HEK293 (cell line): ENCODE measurements at regions not wholly inside any gene's neighbourhood (a gene's known extent, or its start where the extent isn't known, plus 50 kb on each side); places are given as distances from the start of the nearest gene placed in this dataset.

Source experiments
- CTCF ChIP-seq: fragments of 450-650 bp; formaldehyde crosslinking; IDR thresholded peaks from 2 replicates; pipeline ENCODE4 v1.5.1; 2016; ENCODE audit warnings: missing biosample characterization, missing genetic modification characterization
- SP2 ChIP-seq: fragments of 450-650 bp; formaldehyde crosslinking; IDR thresholded peaks from 2 replicates; pipeline ENCODE4 v1.5.1; 2016; ENCODE audit warnings: missing biosample characterization, missing genetic modification characterization
- SP7 ChIP-seq: fragments of 450-650 bp; formaldehyde crosslinking; IDR thresholded peaks from 2 replicates; pipeline ENCODE4 v1.5.1; 2016; ENCODE audit warnings: missing biosample characterization, missing genetic modification characterization
- ZNF138 ChIP-seq: fragments of 450-650 bp; formaldehyde crosslinking; IDR thresholded peaks from 2 replicates; pipeline ENCODE4 v1.5.1; 2016; ENCODE audit warnings: missing biosample characterization, missing genetic modification characterization, borderline replicate concordance
- ZNF558 ChIP-seq: fragments of 450-650 bp; formaldehyde crosslinking; IDR thresholded peaks from 2 replicates; pipeline ENCODE4 v1.5.1; 2016; ENCODE audit warnings: missing biosample characterization, missing genetic modification characterization
- ZNF664 ChIP-seq: fragments of 450-650 bp; formaldehyde crosslinking; IDR thresholded peaks from 2 replicates; pipeline ENCODE4 v1.5.1; 2016; ENCODE audit warnings: missing biosample characterization, missing genetic modification characterization
- TF ChIP-seq, protein P1 (sequence below): fragments of 450-650 bp; formaldehyde crosslinking; IDR thresholded peaks from 2 replicates; pipeline ENCODE4 v1.5.1; 2016; ENCODE audit warnings: missing biosample characterization, missing genetic modification characterization
- TF ChIP-seq, protein P2 (sequence below): fragments of 450-650 bp; formaldehyde crosslinking; IDR thresholded peaks from 2 replicates; pipeline ENCODE4 v1.5.1; 2016; ENCODE audit warnings: missing biosample characterization, missing genetic modification characterization, low read depth
- TF ChIP-seq, protein P3 (sequence below): fragments of 450-650 bp; formaldehyde crosslinking; IDR thresholded peaks from 2 replicates; pipeline ENCODE4 v1.5.1; 2016; ENCODE audit warnings: missing biosample characterization, missing genetic modification characterization

- TF ChIP-seq SP2 (tag by site-specific recombination) (no peak), CTCF (no peak), SP7 (tag by site-specific recombination) (no peak), ZNF664 (no peak), ZNF558 (tag by site-specific recombination) (no peak), ZNF138 (tag by site-specific recombination) (no peak)
- TF ChIP-seq, protein P1, sequence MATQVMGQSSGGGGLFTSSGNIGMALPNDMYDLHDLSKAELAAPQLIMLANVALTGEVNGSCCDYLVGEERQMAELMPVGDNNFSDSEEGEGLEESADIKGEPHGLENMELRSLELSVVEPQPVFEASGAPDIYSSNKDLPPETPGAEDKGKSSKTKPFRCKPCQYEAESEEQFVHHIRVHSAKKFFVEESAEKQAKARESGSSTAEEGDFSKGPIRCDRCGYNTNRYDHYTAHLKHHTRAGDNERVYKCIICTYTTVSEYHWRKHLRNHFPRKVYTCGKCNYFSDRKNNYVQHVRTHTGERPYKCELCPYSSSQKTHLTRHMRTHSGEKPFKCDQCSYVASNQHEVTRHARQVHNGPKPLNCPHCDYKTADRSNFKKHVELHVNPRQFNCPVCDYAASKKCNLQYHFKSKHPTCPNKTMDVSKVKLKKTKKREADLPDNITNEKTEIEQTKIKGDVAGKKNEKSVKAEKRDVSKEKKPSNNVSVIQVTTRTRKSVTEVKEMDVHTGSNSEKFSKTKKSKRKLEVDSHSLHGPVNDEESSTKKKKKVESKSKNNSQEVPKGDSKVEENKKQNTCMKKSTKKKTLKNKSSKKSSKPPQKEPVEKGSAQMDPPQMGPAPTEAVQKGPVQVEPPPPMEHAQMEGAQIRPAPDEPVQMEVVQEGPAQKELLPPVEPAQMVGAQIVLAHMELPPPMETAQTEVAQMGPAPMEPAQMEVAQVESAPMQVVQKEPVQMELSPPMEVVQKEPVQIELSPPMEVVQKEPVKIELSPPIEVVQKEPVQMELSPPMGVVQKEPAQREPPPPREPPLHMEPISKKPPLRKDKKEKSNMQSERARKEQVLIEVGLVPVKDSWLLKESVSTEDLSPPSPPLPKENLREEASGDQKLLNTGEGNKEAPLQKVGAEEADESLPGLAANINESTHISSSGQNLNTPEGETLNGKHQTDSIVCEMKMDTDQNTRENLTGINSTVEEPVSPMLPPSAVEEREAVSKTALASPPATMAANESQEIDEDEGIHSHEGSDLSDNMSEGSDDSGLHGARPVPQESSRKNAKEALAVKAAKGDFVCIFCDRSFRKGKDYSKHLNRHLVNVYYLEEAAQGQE (tag by site-specific recombination), result no peak
- TF ChIP-seq, protein P2, sequence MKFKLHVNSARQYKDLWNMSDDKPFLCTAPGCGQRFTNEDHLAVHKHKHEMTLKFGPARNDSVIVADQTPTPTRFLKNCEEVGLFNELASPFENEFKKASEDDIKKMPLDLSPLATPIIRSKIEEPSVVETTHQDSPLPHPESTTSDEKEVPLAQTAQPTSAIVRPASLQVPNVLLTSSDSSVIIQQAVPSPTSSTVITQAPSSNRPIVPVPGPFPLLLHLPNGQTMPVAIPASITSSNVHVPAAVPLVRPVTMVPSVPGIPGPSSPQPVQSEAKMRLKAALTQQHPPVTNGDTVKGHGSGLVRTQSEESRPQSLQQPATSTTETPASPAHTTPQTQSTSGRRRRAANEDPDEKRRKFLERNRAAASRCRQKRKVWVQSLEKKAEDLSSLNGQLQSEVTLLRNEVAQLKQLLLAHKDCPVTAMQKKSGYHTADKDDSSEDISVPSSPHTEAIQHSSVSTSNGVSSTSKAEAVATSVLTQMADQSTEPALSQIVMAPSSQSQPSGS, result no peak
- TF ChIP-seq, protein P3, sequence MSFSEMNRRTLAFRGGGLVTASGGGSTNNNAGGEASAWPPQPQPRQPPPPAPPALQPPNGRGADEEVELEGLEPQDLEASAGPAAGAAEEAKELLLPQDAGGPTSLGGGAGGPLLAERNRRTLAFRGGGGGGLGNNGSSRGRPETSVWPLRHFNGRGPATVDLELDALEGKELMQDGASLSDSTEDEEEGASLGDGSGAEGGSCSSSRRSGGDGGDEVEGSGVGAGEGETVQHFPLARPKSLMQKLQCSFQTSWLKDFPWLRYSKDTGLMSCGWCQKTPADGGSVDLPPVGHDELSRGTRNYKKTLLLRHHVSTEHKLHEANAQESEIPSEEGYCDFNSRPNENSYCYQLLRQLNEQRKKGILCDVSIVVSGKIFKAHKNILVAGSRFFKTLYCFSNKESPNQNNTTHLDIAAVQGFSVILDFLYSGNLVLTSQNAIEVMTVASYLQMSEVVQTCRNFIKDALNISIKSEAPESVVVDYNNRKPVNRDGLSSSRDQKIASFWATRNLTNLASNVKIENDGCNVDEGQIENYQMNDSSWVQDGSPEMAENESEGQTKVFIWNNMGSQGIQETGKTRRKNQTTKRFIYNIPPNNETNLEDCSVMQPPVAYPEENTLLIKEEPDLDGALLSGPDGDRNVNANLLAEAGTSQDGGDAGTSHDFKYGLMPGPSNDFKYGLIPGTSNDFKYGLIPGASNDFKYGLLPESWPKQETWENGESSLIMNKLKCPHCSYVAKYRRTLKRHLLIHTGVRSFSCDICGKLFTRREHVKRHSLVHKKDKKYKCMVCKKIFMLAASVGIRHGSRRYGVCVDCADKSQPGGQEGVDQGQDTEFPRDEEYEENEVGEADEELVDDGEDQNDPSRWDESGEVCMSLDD (tag by site-specific recombination), result no peak
Measured at GRCh38 chr3:68287101-68287500, 632.7 kb upstream of the SUCLG2 start.
